HG03175 (cell line): ENCODE measurements at regions not wholly inside any gene's neighbourhood (a gene's known extent, or its start where the extent isn't known, plus 50 kb on each side); places are given as distances from the start of the nearest gene placed in this dataset.
"Not testable (repeated sequence)": the region's sequence is repeated elsewhere in the genome, so short reads cannot be mapped to it uniquely, and the experiment has no call there.

Source experiments
- ATAC-seq: cut with Tn5 transposase; IDR thresholded peaks from one replicate; pipeline ENCODE4 v1.9.1; 2021; ENCODE audit warnings: mild to moderate bottlenecking, moderate library complexity; ENCODE audit not compliant: unreplicated experiment

GRCh38 chr5:50583621-50584020 lies 82.8 kb upstream of the PARP8 start:
- no peak for ATAC-seq

- ATAC-seq = not testable (repeated sequence)
These were observed 78.0 kb upstream of the PARP8 start for GRCh38 chr5:50588471-50588870.

- ATAC-seq = not testable (repeated sequence)
These were observed 75.8 kb upstream of the PARP8 start for GRCh38 chr5:50590444-50591189.

- not testable (repeated sequence) for ATAC-seq
These were observed 75.1 kb upstream of the PARP8 start for GRCh38 chr5:50591338-50591737.

GRCh38 chr5:50593681-50594080 lies 72.8 kb upstream of the PARP8 start:
- no peak for ATAC-seq

- ATAC-seq = no peak
These were observed 71.2 kb upstream of the PARP8 start for GRCh38 chr5:50595199-50595598.

GRCh38 chr5:50601576-50601975 lies 64.9 kb upstream of the PARP8 start:
- not testable (repeated sequence) for ATAC-seq

GRCh38 chr5:50606179-50606578 lies 60.3 kb upstream of the PARP8 start:
- no peak for ATAC-seq

- ATAC-seq = not testable (repeated sequence)
These were observed 59.0 kb upstream of the PARP8 start for GRCh38 chr5:50607456-50607855.

- ATAC-seq = not testable (repeated sequence)
These were observed 58.3 kb upstream of the PARP8 start for GRCh38 chr5:50607953-50608705.

- ATAC-seq = not testable (repeated sequence)
These were observed 53.4 kb upstream of the PARP8 start for GRCh38 chr5:50613057-50613456.
